GM12872 (cell line): ENCODE measurements at regions not wholly inside any gene's neighbourhood (a gene's known extent, or its start where the extent isn't known, plus 50 kb on each side); places are given as distances from the start of the nearest gene placed in this dataset.

Experiments
- TF ChIP-seq, protein P1 (sequence below): IDR thresholded peaks from 3 replicates; pipeline ENCODE4 v1.5.1; 2011; ENCODE audit warnings: low read depth, mild to moderate bottlenecking, low read length, moderate library complexity; ENCODE audit not compliant: insufficient read depth

DNA sequence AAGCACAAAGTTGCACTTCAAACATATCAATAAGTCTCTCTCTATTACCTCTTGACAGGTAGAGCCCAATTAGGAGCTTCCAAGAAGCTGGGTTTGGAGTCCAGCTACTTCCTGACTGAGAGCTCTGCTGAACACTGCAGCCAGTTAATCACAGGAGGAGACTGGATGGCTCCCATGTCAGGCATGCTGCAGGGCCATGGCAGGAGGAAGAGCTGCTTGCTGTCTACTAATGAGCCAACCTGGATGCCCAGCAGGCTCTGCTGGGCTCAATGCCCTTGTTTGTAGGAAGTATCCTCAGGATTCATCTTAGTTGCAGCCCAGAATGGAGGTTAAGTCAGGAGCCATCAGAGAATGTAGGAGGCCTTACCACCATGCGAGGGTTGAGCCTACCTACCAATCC, 91.9 kb downstream of the TMEM215 start:
- TF ChIP-seq, protein P1, sequence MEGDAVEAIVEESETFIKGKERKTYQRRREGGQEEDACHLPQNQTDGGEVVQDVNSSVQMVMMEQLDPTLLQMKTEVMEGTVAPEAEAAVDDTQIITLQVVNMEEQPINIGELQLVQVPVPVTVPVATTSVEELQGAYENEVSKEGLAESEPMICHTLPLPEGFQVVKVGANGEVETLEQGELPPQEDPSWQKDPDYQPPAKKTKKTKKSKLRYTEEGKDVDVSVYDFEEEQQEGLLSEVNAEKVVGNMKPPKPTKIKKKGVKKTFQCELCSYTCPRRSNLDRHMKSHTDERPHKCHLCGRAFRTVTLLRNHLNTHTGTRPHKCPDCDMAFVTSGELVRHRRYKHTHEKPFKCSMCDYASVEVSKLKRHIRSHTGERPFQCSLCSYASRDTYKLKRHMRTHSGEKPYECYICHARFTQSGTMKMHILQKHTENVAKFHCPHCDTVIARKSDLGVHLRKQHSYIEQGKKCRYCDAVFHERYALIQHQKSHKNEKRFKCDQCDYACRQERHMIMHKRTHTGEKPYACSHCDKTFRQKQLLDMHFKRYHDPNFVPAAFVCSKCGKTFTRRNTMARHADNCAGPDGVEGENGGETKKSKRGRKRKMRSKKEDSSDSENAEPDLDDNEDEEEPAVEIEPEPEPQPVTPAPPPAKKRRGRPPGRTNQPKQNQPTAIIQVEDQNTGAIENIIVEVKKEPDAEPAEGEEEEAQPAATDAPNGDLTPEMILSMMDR = no peak

GRCh38 chr9:32875748-32876147, 92.4 kb downstream of the TMEM215 start:
- TF ChIP-seq, protein P1 = no peak

DNA sequence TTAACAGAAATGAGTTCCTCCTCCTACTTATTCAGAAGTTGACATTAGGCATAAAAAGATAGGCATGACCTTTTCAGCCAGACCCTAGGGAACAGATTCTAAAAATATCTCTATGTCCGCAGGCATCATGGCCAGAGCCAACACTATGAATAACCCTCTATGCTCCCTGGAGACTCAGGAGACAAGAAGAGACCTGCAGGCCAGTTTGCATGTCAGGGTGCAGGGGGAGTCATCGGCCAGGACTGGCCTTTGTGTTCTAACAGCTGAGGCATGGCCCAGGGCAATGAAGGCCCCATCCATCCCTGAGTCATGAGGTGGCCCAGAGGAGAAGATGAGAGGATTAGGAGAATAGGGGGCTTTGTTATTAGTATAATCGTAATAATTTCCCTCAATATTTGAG, 93.8 kb downstream of the TMEM215 start:
- TF ChIP-seq, protein P1 = no peak

GRCh38 chr9:32877639-32878217, 94.4 kb downstream of the TMEM215 start:
- TF ChIP-seq, protein P1 = no peak

GRCh38 chr9:32879335-32879734, 96.0 kb downstream of the TMEM215 start:
- TF ChIP-seq, protein P1 = no peak

DNA sequence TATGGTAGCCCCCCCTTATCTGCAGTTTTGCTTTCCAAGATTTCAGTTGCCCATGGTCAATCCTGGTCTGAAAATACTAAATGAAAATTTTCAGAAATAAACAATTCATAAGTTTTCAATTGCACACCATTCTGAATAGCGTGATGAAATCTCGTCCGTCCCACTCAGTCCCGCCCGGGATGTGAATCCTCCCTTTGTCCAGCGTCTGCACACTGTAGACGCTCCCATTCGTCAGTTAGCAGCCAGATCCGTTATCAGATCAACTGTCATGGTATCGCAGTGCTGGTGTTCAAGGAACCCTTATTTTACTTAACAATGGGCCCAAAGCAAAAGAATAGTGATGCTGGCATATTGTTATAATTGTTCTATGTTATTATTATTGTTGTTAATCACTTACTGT, 98.6 kb downstream of the TMEM215 start:
- TF ChIP-seq, protein P1 = no peak

GRCh38 chr9:32882705-32883104, 99.4 kb downstream of the TMEM215 start:
- TF ChIP-seq, protein P1 = no peak

GRCh38 chr9:32884482-32884881, 101.1 kb downstream of the TMEM215 start:
- TF ChIP-seq, protein P1 = no peak
